Liver (tissue), 8 donors: ENCODE measurements at regions not wholly inside any gene's neighbourhood (a gene's known extent, or its start where the extent isn't known, plus 50 kb on each side); places are given as distances from the start of the nearest gene placed in this dataset.

Source experiments
- DNase-seq: peaks from one replicate; pipeline ENCODE4 v3.0.0-alpha.2; 2017; ENCODE audit warnings: low spot score
- H3K27ac ChIP-seq, 2 donors: one replicate each; pipeline ENCODE4 v1.7.0; 2013; ENCODE audit warnings: inconsistent platforms in 2 of 2, low read length in 2 of 2, control low read depth in 1 of 2, low read depth in 1 of 2, mild to moderate bottlenecking in 1 of 2
- H3K27me3 ChIP-seq, 4 donors: one replicate each; pipeline versions ENCODE4 v1.6.1 to v1.7.0; 2013; ENCODE audit warnings: low read length in 3 of 4, inconsistent platforms in 1 of 4, mild to moderate bottlenecking in 1 of 4, moderate library complexity in 1 of 4; ENCODE audit not compliant: control insufficient read depth in 4 of 4, insufficient read depth in 4 of 4
- H3K36me3 ChIP-seq, 4 donors: one replicate each; pipeline versions ENCODE4 v1.6.1 to v1.7.0; 2013; ENCODE audit warnings: low read length in 3 of 4, mild to moderate bottlenecking in 3 of 4, low read depth in 1 of 4, moderate library complexity in 1 of 4; ENCODE audit not compliant: control insufficient read depth in 4 of 4, insufficient read depth in 3 of 4
- H3K4me1 ChIP-seq, 4 donors: one replicate each; pipeline versions ENCODE4 v1.6.1 to v1.7.0; 2013; ENCODE audit warnings: low read length in 3 of 4, mild to moderate bottlenecking in 3 of 4, moderate library complexity in 1 of 4; ENCODE audit not compliant: control insufficient read depth in 4 of 4, insufficient read depth in 4 of 4
- H3K4me3 ChIP-seq, 3 donors: one replicate each; pipeline versions ENCODE4 v1.6.1 to v1.7.0; 2013; ENCODE audit warnings: low read length in 3 of 3, control low read depth in 1 of 3, low read depth in 1 of 3, mild to moderate bottlenecking in 1 of 3
- H3K9ac ChIP-seq, 2 donors: one replicate each; pipeline ENCODE4 v1.7.0; 2013; ENCODE audit warnings: low read length in 2 of 2, mild to moderate bottlenecking in 2 of 2, moderate library complexity in 2 of 2, control low read depth in 1 of 2, low read depth in 1 of 2
- H3K9me3 ChIP-seq, 4 donors: one replicate each; pipeline versions ENCODE4 v1.6.1 to v1.7.0; 2013; ENCODE audit warnings: low read length in 3 of 4; ENCODE audit not compliant: control insufficient read depth in 4 of 4
- CTCF ChIP-seq: fragments of 150-350 bp; IDR thresholded peaks from 2 replicates; pipeline ENCODE4 v1.5.1; 2017; ENCODE audit warnings: improper control_type of control experiment, low read depth, low read length; ENCODE audit not compliant: missing input control
- FOXA1 ChIP-seq: IDR thresholded peaks from 2 replicates; pipeline ENCODE4 v1.6.1; 2016; ENCODE audit warnings: antibody characterized with exemption
- FOXA2 ChIP-seq: IDR thresholded peaks from 2 replicates; pipeline ENCODE4 v1.6.1; 2016; ENCODE audit warnings: antibody characterized with exemption
- GABPA ChIP-seq, 2 donors: IDR thresholded peaks in 1 of 2; conservative IDR thresholded peaks in 1 of 2; 2 replicates each; pipeline ENCODE4 v1.6.1; 2016; ENCODE audit warnings: antibody characterized with exemption in 2 of 2, mild to moderate bottlenecking in 1 of 2, moderate library complexity in 1 of 2
- HNF4A ChIP-seq, 2 donors: conservative IDR thresholded peaks; 2 replicates each; pipeline ENCODE4 v1.6.1; 2016; ENCODE audit warnings: antibody characterized with exemption in 2 of 2, mild to moderate bottlenecking in 2 of 2
- JUND ChIP-seq, 2 donors: IDR thresholded peaks; 2 replicates each; pipeline ENCODE4 v1.6.1; 2016; ENCODE audit warnings: antibody characterized with exemption in 2 of 2
- RAD21 ChIP-seq, 2 donors: IDR thresholded peaks; 2 replicates each; pipeline ENCODE4 v1.6.1; 2016; ENCODE audit warnings: antibody characterized with exemption in 2 of 2, mild to moderate bottlenecking in 2 of 2
- RXRA ChIP-seq, 2 donors: IDR thresholded peaks; 2 replicates each; pipeline ENCODE4 v1.6.1; 2017 to 2018; ENCODE audit warnings: antibody characterized with exemption in 2 of 2, mild to moderate bottlenecking in 1 of 2
- ZBTB33 ChIP-seq: IDR thresholded peaks from 2 replicates; pipeline ENCODE4 v1.6.1; 2016; ENCODE audit warnings: antibody characterized with exemption
- WGBS: extraction: QIAGEN DNeasy Blood & Tissue Kit; methylation state at CpG from one replicate; pipeline ENCODE4 v1.1.7; 2013; 5-methylcytosine and 5-hydroxymethylcytosine counted together
- TF ChIP-seq, protein P1 (sequence below): IDR thresholded peaks from 2 replicates; pipeline ENCODE4 v1.6.1; 2016; ENCODE audit warnings: antibody characterized with exemption
- TF ChIP-seq, protein P2 (sequence below): IDR thresholded peaks from 2 replicates; pipeline ENCODE4 v1.6.1; 2016; ENCODE audit warnings: antibody characterized with exemption, mild to moderate bottlenecking
- donor health status: healthy.
- donor health status: healthy.
- donor health status: healthy.
- donor health status: healthy.
- donor health status: healthy.

DNA sequence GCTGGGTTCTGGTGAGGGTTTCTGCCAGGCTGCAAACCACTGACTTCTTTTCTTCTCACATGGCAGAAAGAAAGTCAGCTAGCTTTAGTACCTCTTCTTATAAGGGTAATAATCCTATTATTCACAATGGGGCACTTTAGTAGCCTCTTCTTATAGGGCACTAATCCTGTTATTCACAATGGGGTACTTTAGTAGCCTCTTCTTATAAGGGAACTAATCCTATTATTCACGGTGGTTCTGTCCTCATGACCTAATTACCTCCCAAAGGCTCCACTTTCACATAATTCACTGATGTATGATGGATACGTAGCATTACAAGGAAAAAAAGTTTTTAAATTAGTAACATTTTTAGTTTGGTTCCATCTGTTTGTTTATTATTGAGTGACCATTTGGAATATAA lies 671.3 kb downstream of the NSUN3 start:
- H3K4me3 ChIP-seq: no peak overlapping the region
- 51% methylated on average over 2 of the region's 2 CpGs for WGBS

More for the DNA sequence above, 671.3 kb downstream of the NSUN3 start:
- Histone ChIP-seq H3K27me3 (no peaks in the 10 kb centered on the region), H3K27ac (no peak overlapping the region), H3K36me3 (no peaks in the 10 kb centered on the region), H3K4me1 (no peaks in the 10 kb centered on the region), H3K9ac (no peak overlapping the region), H3K9me3 (no peaks in the 10 kb centered on the region)
- DNase-seq: no peak
- TF ChIP-seq GABPA (IDR thresholded peaks at IDR 0.05 in 1 of 2, conservative IDR thresholded peaks at IDR 0.05 in 1 of 2) (no peak), RXRA (IDR thresholded peaks at IDR 0.05) (no peak), JUND (IDR thresholded peaks at IDR 0.05) (no peak), HNF4A (conservative IDR thresholded peaks at IDR 0.05) (no peak), ZBTB33 (no peak), RAD21 (IDR thresholded peaks at IDR 0.05) (no peak), CTCF (no peak), FOXA1 (no peak), FOXA2 (no peak)
- TF ChIP-seq, protein P1, sequence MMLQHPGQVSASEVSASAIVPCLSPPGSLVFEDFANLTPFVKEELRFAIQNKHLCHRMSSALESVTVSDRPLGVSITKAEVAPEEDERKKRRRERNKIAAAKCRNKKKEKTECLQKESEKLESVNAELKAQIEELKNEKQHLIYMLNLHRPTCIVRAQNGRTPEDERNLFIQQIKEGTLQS: no peak
- TF ChIP-seq, protein P2, sequence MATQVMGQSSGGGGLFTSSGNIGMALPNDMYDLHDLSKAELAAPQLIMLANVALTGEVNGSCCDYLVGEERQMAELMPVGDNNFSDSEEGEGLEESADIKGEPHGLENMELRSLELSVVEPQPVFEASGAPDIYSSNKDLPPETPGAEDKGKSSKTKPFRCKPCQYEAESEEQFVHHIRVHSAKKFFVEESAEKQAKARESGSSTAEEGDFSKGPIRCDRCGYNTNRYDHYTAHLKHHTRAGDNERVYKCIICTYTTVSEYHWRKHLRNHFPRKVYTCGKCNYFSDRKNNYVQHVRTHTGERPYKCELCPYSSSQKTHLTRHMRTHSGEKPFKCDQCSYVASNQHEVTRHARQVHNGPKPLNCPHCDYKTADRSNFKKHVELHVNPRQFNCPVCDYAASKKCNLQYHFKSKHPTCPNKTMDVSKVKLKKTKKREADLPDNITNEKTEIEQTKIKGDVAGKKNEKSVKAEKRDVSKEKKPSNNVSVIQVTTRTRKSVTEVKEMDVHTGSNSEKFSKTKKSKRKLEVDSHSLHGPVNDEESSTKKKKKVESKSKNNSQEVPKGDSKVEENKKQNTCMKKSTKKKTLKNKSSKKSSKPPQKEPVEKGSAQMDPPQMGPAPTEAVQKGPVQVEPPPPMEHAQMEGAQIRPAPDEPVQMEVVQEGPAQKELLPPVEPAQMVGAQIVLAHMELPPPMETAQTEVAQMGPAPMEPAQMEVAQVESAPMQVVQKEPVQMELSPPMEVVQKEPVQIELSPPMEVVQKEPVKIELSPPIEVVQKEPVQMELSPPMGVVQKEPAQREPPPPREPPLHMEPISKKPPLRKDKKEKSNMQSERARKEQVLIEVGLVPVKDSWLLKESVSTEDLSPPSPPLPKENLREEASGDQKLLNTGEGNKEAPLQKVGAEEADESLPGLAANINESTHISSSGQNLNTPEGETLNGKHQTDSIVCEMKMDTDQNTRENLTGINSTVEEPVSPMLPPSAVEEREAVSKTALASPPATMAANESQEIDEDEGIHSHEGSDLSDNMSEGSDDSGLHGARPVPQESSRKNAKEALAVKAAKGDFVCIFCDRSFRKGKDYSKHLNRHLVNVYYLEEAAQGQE: no peak
